ENCODE measurements at regions not wholly inside any gene's neighbourhood (a gene's known extent, or its start where the extent isn't known, plus 50 kb on each side); places are given as distances from the start of the nearest gene placed in this dataset.

DNA sequence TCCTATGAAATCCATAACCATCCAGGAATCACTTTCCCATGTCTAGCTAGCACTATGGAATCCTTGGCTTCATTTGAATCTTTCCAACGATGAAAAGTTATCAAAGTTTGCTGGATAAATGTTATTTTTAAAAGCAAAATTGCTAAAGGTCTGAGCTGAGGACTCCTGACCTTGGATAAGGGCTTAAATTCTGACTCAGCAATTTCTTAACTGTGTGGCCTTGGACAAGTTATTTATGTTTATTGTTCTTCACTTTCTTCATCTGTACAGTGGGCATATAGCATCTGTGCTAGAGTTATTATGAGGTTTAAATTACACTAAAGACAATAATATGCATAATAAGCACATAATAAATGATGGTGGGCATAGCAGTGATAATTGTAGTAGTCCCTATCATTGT lies 227.5 kb downstream of the KCNS3 start:
- DNase-seq (ENCODE audit: low spot score) (no peak), ATAC-seq (ENCODE audit: low FRiP score) (no peak)
- TF ChIP-seq, protein P1, sequence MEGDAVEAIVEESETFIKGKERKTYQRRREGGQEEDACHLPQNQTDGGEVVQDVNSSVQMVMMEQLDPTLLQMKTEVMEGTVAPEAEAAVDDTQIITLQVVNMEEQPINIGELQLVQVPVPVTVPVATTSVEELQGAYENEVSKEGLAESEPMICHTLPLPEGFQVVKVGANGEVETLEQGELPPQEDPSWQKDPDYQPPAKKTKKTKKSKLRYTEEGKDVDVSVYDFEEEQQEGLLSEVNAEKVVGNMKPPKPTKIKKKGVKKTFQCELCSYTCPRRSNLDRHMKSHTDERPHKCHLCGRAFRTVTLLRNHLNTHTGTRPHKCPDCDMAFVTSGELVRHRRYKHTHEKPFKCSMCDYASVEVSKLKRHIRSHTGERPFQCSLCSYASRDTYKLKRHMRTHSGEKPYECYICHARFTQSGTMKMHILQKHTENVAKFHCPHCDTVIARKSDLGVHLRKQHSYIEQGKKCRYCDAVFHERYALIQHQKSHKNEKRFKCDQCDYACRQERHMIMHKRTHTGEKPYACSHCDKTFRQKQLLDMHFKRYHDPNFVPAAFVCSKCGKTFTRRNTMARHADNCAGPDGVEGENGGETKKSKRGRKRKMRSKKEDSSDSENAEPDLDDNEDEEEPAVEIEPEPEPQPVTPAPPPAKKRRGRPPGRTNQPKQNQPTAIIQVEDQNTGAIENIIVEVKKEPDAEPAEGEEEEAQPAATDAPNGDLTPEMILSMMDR (IDR thresholded peaks at IDR 0.05): no peak

DNA sequence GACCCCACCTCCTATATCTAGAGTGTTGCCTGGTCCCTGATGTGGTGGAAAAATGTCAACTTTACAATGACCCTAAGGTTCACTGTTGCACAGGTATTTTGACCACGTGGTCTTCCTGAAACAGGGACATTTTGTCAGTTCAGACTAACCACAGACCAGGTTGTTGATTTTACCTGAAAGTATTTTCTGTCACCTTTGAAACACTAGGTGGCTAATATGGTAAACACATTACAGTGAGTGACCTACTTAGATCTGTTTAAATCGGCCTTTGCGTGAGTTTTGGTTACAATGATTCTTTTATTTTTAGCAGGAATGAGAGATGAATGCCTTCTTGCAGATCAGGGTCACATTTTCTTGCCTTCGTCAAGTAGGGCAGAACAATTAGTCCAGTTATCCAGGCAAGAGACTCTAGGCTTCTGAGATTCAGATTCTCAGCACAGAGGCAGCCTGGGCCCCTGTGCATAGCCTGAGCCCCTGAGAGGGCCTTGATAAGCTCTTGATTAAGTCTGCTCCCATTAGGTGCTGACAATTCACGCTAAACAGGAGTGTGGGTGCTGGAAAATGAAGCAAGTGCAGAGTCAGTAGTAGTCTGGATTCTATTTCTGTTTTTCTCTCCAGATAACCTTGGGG lies 226.2 kb downstream of the KCNS3 start:
- no peak for DNase-seq (ENCODE audit: low spot score)
- ATAC-seq (ENCODE audit: low FRiP score): no peak
- TF ChIP-seq, protein P1 (IDR thresholded peaks at IDR 0.05): no peak

DNA sequence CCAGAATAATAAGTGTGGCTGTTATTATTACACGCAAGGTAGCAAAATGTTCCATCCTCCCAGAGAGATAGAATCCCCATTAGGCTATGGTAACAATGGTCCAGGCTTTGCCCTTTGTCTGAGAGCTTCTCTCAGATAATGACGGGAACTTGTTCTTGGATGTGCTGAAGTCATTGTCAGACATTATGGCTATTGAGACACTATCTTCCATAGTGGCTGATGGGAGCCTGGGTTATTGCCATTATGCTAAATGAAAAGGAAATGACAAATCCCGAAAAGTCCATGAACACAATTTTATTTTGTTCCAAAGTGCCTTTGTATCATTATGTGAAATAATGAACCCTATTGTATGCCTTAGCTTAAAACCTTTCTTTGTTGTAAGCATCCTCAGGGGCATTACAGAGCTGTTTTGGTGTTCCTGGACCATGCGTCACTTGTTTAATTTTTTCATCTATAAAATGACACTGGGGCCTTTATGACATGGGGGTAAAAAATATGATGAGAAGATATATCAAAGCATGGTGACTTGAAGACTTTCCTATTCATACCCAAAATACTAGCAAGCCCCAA lies 218.5 kb downstream of the KCNS3 start:
- DNase-seq (ENCODE audit: low spot score) (no peak), ATAC-seq (ENCODE audit: low FRiP score) (no peak)
- TF ChIP-seq, protein P1 (IDR thresholded peaks at IDR 0.05): no peak

DNA sequence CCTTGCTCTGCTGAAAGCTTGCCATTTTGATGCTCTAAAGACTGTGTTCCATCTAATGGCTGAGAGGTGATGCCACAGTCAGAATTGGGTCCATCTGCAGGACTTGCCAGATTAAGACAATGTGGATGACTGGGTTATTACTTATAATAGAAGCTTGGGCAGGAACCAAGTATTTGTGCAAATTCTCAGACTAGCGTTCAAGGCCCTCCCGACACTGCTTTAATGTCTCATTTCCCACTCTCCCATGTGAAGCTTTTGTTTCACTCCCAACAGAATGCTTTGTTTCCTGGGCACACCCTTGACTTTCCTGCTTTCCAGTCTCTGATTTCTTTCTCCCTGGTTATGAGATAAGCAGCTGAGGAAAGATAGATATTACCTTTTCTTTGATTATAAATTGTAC lies 215.8 kb downstream of the KCNS3 start:
- ATAC-seq (ENCODE audit: low FRiP score) (no peak), DNase-seq (ENCODE audit: low spot score) (no peak)
- TF ChIP-seq, protein P1 (IDR thresholded peaks at IDR 0.05): no peak

DNA sequence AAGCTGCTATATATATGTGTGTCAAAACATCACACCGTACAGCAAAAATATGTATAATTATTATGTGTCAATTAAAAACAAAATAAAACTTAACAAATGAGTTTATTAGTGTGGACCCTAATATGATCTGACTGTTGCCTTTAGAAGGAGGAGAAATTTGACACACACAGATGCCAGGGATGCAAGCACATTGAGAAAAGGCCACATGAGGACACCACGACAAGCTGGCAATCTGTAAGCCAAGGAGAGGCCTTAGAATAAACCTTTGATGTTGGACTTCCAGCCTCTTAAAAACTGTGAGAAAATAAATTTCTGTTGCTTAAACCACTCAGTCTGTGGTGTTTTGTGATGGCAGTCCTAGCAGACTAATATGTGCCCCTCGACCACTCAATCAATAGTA lies 214.7 kb downstream of the KCNS3 start:
- no peak for ATAC-seq (ENCODE audit: low FRiP score)
- DNase-seq (ENCODE audit: low spot score): no peak
- TF ChIP-seq, protein P1 (IDR thresholded peaks at IDR 0.05): no peak

DNA sequence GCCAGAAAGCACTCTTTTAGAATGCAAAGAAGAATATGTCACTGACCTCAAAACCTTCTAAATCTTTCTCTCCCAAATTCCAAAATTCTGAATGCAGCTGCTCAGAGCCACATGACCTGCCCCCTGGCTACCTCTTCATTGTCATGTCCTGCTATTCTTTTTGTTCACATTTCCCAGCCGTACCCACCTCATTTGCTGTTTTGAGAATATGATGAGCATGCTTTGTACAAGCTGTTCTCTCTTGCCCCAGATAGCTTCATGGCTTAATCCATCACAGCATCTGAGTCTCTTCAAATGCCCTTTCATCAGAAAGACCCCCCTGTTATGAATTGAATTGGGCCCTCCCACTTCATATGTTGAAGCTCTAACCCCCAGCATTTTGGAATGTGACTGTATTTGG lies 214.3 kb downstream of the KCNS3 start:
- TF ChIP-seq, protein P1 (IDR thresholded peaks at IDR 0.05): no peak
- no peak for DNase-seq (ENCODE audit: low spot score)
- ATAC-seq (ENCODE audit: low FRiP score): no peak

DNA sequence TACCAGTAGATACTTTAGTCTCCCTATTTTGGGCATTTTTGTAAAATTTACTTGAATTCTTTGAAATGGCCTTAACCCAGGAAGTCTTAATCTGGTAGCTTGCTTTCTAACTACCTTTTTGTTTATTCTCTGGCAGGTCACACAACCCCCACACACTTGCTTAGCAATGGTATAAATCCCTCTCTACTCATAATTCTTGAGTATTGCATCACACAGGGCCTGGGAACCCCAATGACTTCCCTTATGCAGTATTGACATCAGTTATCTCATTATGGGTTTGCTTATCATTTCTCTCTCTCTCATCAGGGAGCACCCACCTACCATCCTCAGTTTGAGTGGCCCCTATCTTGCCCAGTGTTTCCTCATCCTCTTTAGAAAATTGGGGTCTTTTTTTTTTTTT lies 207.1 kb downstream of the KCNS3 start:
- TF ChIP-seq, protein P1 (IDR thresholded peaks at IDR 0.05): no peak
- no peak for DNase-seq (ENCODE audit: low spot score)
- ATAC-seq (ENCODE audit: low FRiP score): no peak
